Astrocyte (in vitro differentiated cells and primary cell): ENCODE measurements at regions not wholly inside any gene's neighbourhood (a gene's known extent, or its start where the extent isn't known, plus 50 kb on each side); places are given as distances from the start of the nearest gene placed in this dataset.

Experiments
- DNase-seq: peaks from one replicate; pipeline ENCODE4 v3.0.0-alpha.2; 2010; ENCODE audit warnings: low read depth
- FAIRE-seq: peaks from 2 replicates; lab custom pipeline; 2011; peaks lifted over from hg19 to GRCh38; lab: Jason Lieb, UNC
- H2AFZ ChIP-seq: 2 replicates; pipeline ENCODE4 v1.6.0; 2012; ENCODE audit warnings: low read depth, low read length, inconsistent platforms
- H3K27ac ChIP-seq: 2 replicates; pipeline ENCODE4 v1.5.1; 2011; ENCODE audit warnings: low read depth, low read length, inconsistent platforms
- H3K27me3 ChIP-seq: 2 replicates; pipeline ENCODE4 v1.6.0; 2011; ENCODE audit warnings: low read length, inconsistent platforms; ENCODE audit not compliant: insufficient read depth
- H3K36me3 ChIP-seq: 2 replicates; pipeline ENCODE4 v1.5.1; 2011; ENCODE audit warnings: low read length, inconsistent platforms; ENCODE audit not compliant: insufficient read depth
- H3K4me1 ChIP-seq: 2 replicates; pipeline ENCODE4 v1.5.1; 2011; ENCODE audit warnings: low read length, inconsistent platforms; ENCODE audit not compliant: insufficient read depth
- H3K4me2 ChIP-seq: 2 replicates; pipeline ENCODE4 v1.6.0; 2012; ENCODE audit warnings: low read length, inconsistent platforms
- H3K4me3 ChIP-seq: 2 replicates; pipeline ENCODE4 v1.5.1; 2011; ENCODE audit warnings: low read depth, mild to moderate bottlenecking, low read length, inconsistent platforms; ENCODE audit not compliant: insufficient read depth
- H3K79me2 ChIP-seq: 2 replicates; pipeline ENCODE4 v1.6.0; 2012; ENCODE audit warnings: mild to moderate bottlenecking, low read length, inconsistent platforms; ENCODE audit not compliant: insufficient read depth
- H3K9ac ChIP-seq: 2 replicates; pipeline ENCODE4 v1.6.0; 2012; ENCODE audit warnings: mild to moderate bottlenecking, low read length, inconsistent platforms
- H3K9me3 ChIP-seq: 2 replicates; pipeline ENCODE4 v1.5.1; 2012; ENCODE audit warnings: low read depth, mild to moderate bottlenecking, low read length, inconsistent platforms; ENCODE audit not compliant: insufficient read depth
- H4K20me1 ChIP-seq: 2 replicates; pipeline ENCODE4 v1.6.0; 2012; ENCODE audit warnings: low read length, inconsistent platforms; ENCODE audit not compliant: insufficient read depth
- H3K27ac Mint-ChIP-seq: one replicate; pipeline ENCODE4 v1.8.0; 2021; ENCODE audit warnings: mild to moderate bottlenecking, mixed read lengths; ENCODE audit not compliant: unreplicated experiment
- H3K27me3 Mint-ChIP-seq: one replicate; pipeline ENCODE4 v1.8.0; 2021; ENCODE audit warnings: low read depth, mixed read lengths; ENCODE audit not compliant: unreplicated experiment
- H3K36me3 Mint-ChIP-seq: one replicate; pipeline ENCODE4 v1.8.0; 2021; ENCODE audit warnings: low read depth, mixed read lengths; ENCODE audit not compliant: unreplicated experiment
- H3K4me1 Mint-ChIP-seq: one replicate; pipeline ENCODE4 v1.8.0; 2021; ENCODE audit warnings: low read depth, mixed read lengths; ENCODE audit not compliant: unreplicated experiment
- H3K4me3 Mint-ChIP-seq: one replicate; pipeline ENCODE4 v1.8.0; 2021; ENCODE audit warnings: mild to moderate bottlenecking, moderate library complexity, mixed read lengths; ENCODE audit not compliant: unreplicated experiment
- H3K9me3 Mint-ChIP-seq: one replicate; pipeline ENCODE4 v1.8.0; 2021; ENCODE audit warnings: mild to moderate bottlenecking, mixed read lengths; ENCODE audit not compliant: unreplicated experiment
- CTCF ChIP-seq: IDR thresholded peaks from 2 replicates; pipeline ENCODE4 v1.5.1; 2011; ENCODE audit warnings: low read depth, mild to moderate bottlenecking, inconsistent platforms, low read length, moderate library complexity; ENCODE audit not compliant: insufficient read depth
- EZH2 ChIP-seq: IDR thresholded peaks from 2 replicates; pipeline ENCODE4 v1.6.1; 2012; ENCODE audit warnings: mild to moderate bottlenecking, low read length, inconsistent platforms; ENCODE audit not compliant: insufficient read depth

GRCh38 chr9:81032831-81033230, 656.5 kb downstream of the TLE1 start:
- H3K9me3 ChIP-seq, result no peaks in the 10 kb centered on the region
- peak overlapping the region; percentile 49 for H3K4me2 ChIP-seq
- no peaks in the 10 kb centered on the region for H3K36me3 Mint-ChIP-seq
- no peaks in the 10 kb centered on the region for H3K36me3 ChIP-seq
- H4K20me1 ChIP-seq, result no peaks in the 10 kb centered on the region
- FAIRE-seq (no peak), DNase-seq (peak; percentile 81)
- H3K27me3 ChIP-seq, result no peaks in the 10 kb centered on the region
- peak overlapping the region; percentile 97 for H3K27ac Mint-ChIP-seq
- TF ChIP-seq EZH2 (no peak), CTCF (no peak)
- H3K27ac ChIP-seq, result peak overlapping the region; percentile 79
- H3K9me3 Mint-ChIP-seq, result peaks cover 3% of the 10 kb centered on the region
- no peaks in the 10 kb centered on the region for H3K27me3 Mint-ChIP-seq
- H3K4me1 ChIP-seq, result peaks cover 36% of the 10 kb centered on the region
- H3K4me3 Mint-ChIP-seq, result peak overlapping the region; percentile 23
- peak overlapping the region; percentile 42 for H3K9ac ChIP-seq
- no peak overlapping the region for H2AFZ ChIP-seq
- H3K4me1 Mint-ChIP-seq, result peaks cover 40% of the 10 kb centered on the region
- no peak overlapping the region for H3K4me3 ChIP-seq
- H3K79me2 ChIP-seq, result no peaks in the 10 kb centered on the region

GRCh38 chr9:81032030-81032572, 657.2 kb downstream of the TLE1 start:
- Histone ChIP-seq H3K4me2 (peak overlapping the region; percentile 49), H3K9ac (peak overlapping the region; percentile 56), H3K27ac (peak overlapping the region; percentile 79), H3K4me1 (peaks cover 38% of the 10 kb centered on the region), H3K79me2 (no peaks in the 10 kb centered on the region), H2AFZ (no peak overlapping the region), H4K20me1 (no peaks in the 10 kb centered on the region), H3K9me3 (no peaks in the 10 kb centered on the region), H3K27me3 (no peaks in the 10 kb centered on the region), H3K36me3 (no peaks in the 10 kb centered on the region), H3K4me3 (no peak overlapping the region)
- TF ChIP-seq CTCF (no peak), EZH2 (no peak)
- H3K27ac Mint-ChIP-seq, result peak overlapping the region; percentile 97
- H3K4me1 Mint-ChIP-seq, result peaks cover 41% of the 10 kb centered on the region
- no peaks in the 10 kb centered on the region for H3K36me3 Mint-ChIP-seq
- no peak for FAIRE-seq
- DNase-seq, result peak; percentile 94
- H3K9me3 Mint-ChIP-seq, result peaks cover 3% of the 10 kb centered on the region
- no peak overlapping the region for H3K4me3 Mint-ChIP-seq
- no peaks in the 10 kb centered on the region for H3K27me3 Mint-ChIP-seq

- Histone ChIP-seq H3K4me3 (no peak overlapping the region), H2AFZ (peak overlapping the region; percentile 8), H3K9me3 (no peaks in the 10 kb centered on the region), H3K27me3 (no peaks in the 10 kb centered on the region), H4K20me1 (no peaks in the 10 kb centered on the region), H3K4me2 (peak overlapping the region; percentile 49), H3K9ac (peak overlapping the region; percentile 56), H3K79me2 (no peaks in the 10 kb centered on the region), H3K4me1 (peaks cover 38% of the 10 kb centered on the region), H3K27ac (peak overlapping the region; percentile 79), H3K36me3 (no peaks in the 10 kb centered on the region)
- peaks cover 3% of the 10 kb centered on the region for H3K9me3 Mint-ChIP-seq
- H3K36me3 Mint-ChIP-seq, result no peaks in the 10 kb centered on the region
- no peaks in the 10 kb centered on the region for H3K27me3 Mint-ChIP-seq
- peak overlapping the region; percentile 97 for H3K27ac Mint-ChIP-seq
- peak; percentile 37 for DNase-seq
- no peak overlapping the region for H3K4me3 Mint-ChIP-seq
- no peak for FAIRE-seq
- peaks cover 41% of the 10 kb centered on the region for H3K4me1 Mint-ChIP-seq
- no peak for TF ChIP-seq EZH2
- TF ChIP-seq CTCF, result no peak
Observed at GRCh38 chr9:81031422-81032029, 657.8 kb downstream of the TLE1 start.
